ENCODE measurements at regions not wholly inside any gene's neighbourhood (a gene's known extent, or its start where the extent isn't known, plus 50 kb on each side); places are given as distances from the start of the nearest gene placed in this dataset.
A peak's percentile ranks its signal among the peaks of the same experiment; 100 is the strongest.
"Not testable (repeated sequence)": the region's sequence is repeated elsewhere in the genome, so short reads cannot be mapped to it uniquely, and the experiment has no call there.

GRCh38 chr1:120238867-120239266 is 62.5 kb upstream of the SEC22B start:
- H3K27ac Mint-ChIP-seq; H3K27me3 Mint-ChIP-seq; H3K36me3 Mint-ChIP-seq; H3K9me3 Mint-ChIP-seq; H3K4me1 Mint-ChIP-seq; POLR2A ChIA-PET; DNase-seq; ATAC-seq (ENCODE audit: low read depth); H3K4me3 Mint-ChIP-seq: not testable (repeated sequence)

GRCh38 chr1:120233661-120234018 is 57.3 kb upstream of the SEC22B start:
- H3K9me3 Mint-ChIP-seq; H3K27ac Mint-ChIP-seq; POLR2A ChIA-PET; H3K36me3 Mint-ChIP-seq; H3K4me1 Mint-ChIP-seq; H3K27me3 Mint-ChIP-seq; ATAC-seq (ENCODE audit: low read depth); DNase-seq; H3K4me3 Mint-ChIP-seq: not testable (repeated sequence)

DNA sequence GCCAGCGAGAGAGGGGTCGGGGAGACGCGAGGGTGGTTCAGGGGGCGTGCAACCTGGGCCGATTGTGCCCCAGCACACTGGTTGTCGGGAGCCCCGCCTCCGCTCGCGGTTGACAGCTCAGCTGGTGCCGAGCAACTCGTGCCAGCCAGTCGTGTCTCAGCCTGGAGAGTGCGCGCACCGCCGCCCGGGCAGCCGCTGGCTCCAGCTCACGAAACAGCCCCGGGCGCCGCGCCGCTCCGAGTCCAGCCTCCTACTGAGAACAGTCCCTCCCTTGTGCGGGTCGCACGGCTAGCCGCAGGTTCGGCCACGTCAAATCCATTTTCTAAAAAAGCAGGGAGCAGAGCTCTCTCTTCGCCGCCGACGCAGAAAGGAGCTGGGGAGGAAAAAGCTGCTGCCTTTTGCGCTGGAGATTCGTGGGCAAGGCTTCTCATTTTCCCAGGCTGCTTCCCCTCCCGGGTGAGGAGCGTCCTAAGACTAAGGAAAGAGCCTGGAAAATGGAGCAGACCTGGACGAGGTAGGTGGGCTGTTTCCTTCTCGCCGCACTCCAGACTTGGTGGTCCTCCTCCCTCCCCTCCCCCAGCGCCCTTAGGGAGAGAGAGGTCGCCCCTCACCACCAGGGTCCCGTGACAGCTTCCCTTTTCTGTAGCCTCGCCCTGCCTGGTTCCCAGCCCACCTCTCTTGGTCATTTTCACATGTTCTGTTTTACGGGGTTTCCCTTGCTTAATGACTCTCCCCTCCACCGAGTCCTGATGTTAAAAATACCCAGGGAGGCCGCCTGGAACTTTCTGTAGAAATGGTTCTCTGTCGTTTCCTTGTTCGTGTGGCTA is 56.7 kb upstream of the SEC22B start:
- DNase-seq: peak; percentile 27
- ATAC-seq (ENCODE audit: low read depth): peak; percentile 95
- H3K27me3 Mint-ChIP-seq, POLR2A ChIA-PET, H3K36me3 Mint-ChIP-seq, H3K4me1 Mint-ChIP-seq, H3K9me3 Mint-ChIP-seq, H3K27ac Mint-ChIP-seq, H3K4me3 Mint-ChIP-seq: not testable (repeated sequence)

- H3K4me1 Mint-ChIP-seq; DNase-seq; H3K27me3 Mint-ChIP-seq; H3K36me3 Mint-ChIP-seq; POLR2A ChIA-PET; ATAC-seq (ENCODE audit: low read depth); H3K27ac Mint-ChIP-seq; H3K4me3 Mint-ChIP-seq; H3K9me3 Mint-ChIP-seq: not testable (repeated sequence)
These were observed 53.5 kb upstream of the SEC22B start for GRCh38 chr1:120229835-120230234.

Data from activated naive CD8-positive, alpha-beta T cell treated with anti-CD3 and anti-CD28 coated beads, Interleukin-2, amount 10 ng/mL, durations not matched to agents 7 days and 5 days (primary cell).